C4-2B (cell line): ENCODE measurements at regions not wholly inside any gene's neighbourhood (a gene's known extent, or its start where the extent isn't known, plus 50 kb on each side); places are given as distances from the start of the nearest gene placed in this dataset.

Source experiments
- ZFX ChIP-seq: fragments of 450-650 bp; IDR thresholded peaks from 2 replicates; pipeline ENCODE4 v1.6.1; 2017
- TF ChIP-seq, protein P1 (sequence below): fragments of 450-650 bp; conservative IDR thresholded peaks from 2 replicates; pipeline ENCODE4 v1.5.1; 2017; ENCODE audit warnings: mild to moderate bottlenecking

DNA sequence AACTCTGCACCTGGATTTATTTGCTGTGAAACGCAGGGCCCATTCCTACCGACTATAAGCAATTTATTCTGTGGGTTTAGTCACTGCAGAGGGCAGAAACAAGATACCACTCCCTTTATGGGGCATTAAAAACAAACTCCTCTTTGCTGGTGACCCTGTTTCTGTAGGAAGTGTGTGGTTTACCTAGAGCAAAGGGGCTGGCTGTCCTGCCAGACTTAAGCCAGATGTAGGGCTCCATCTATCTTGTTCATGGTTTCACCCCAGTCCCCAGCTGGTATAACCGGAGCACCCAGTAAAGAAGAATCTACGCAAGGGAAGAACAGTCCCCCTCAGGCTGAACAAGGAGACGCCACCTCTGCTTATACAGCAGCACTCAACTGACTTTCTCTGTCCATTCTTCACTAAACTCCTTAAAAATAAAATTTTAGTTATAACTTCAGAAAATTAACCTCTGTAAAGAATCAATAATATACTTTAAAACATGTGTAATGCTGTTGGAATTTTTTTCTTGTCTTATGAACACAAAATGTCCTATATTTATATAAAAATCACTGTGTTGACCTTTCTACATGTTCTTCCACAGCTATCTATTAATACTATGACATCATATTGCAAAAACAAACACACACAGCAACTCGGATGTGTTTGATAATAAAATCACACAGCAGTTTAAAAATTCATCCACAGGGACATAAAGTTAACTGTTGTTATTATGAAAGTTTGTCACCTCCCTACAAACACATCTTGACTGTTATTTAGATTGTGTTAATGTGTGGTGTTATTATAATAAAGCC lies 126.1 kb upstream of the RPS6KA2 start:
- TF ChIP-seq, protein P1, sequence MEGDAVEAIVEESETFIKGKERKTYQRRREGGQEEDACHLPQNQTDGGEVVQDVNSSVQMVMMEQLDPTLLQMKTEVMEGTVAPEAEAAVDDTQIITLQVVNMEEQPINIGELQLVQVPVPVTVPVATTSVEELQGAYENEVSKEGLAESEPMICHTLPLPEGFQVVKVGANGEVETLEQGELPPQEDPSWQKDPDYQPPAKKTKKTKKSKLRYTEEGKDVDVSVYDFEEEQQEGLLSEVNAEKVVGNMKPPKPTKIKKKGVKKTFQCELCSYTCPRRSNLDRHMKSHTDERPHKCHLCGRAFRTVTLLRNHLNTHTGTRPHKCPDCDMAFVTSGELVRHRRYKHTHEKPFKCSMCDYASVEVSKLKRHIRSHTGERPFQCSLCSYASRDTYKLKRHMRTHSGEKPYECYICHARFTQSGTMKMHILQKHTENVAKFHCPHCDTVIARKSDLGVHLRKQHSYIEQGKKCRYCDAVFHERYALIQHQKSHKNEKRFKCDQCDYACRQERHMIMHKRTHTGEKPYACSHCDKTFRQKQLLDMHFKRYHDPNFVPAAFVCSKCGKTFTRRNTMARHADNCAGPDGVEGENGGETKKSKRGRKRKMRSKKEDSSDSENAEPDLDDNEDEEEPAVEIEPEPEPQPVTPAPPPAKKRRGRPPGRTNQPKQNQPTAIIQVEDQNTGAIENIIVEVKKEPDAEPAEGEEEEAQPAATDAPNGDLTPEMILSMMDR: no peak
- TF ChIP-seq ZFX: no peak
